MM.1S (cell line): ENCODE measurements at regions not wholly inside any gene's neighbourhood (a gene's known extent, or its start where the extent isn't known, plus 50 kb on each side); places are given as distances from the start of the nearest gene placed in this dataset.

ENCODE experiments used
- DNase-seq: peaks from one replicate; pipeline ENCODE4 v3.0.0-alpha.2; 2015
- H2AFZ ChIP-seq: fragments of 300-600 bp; sonication (generic); 2 replicates; pipeline ENCODE4 v1.6.0; 2016; ENCODE audit warnings: antibody characterized with exemption, low read length
- H3F3A ChIP-seq: fragments of 300-600 bp; sonication (generic); 2 replicates; pipeline ENCODE4 v1.6.1; 2016; ENCODE audit warnings: mild to moderate bottlenecking, antibody characterized with exemption, low read length, moderate library complexity, mixed read lengths; ENCODE audit not compliant: insufficient read depth
- H3K27ac ChIP-seq: fragments of 300-600 bp; sonication (generic); 2 replicates; pipeline ENCODE4 v1.5.1; 2016; ENCODE audit warnings: mild to moderate bottlenecking, low read length
- H3K27me3 ChIP-seq: fragments of 300-600 bp; sonication (generic); replicated peaks from 2 replicates; pipeline ENCODE4 v1.6.0; 2016; ENCODE audit warnings: low read length; ENCODE audit not compliant: insufficient read depth
- H3K36me3 ChIP-seq: fragments of 300-600 bp; sonication (generic); replicated peaks from 2 replicates; pipeline ENCODE4 v1.6.1; 2016; ENCODE audit warnings: mild to moderate bottlenecking, low read length, mixed read lengths; ENCODE audit not compliant: insufficient read depth
- H3K4me1 ChIP-seq: fragments of 300-600 bp; sonication (generic); 2 replicates; pipeline ENCODE4 v1.6.1; 2016; ENCODE audit warnings: low read length, mixed read lengths
- H3K4me2 ChIP-seq: fragments of 300-600 bp; sonication (generic); 2 replicates; pipeline ENCODE4 v1.6.0; 2016; ENCODE audit warnings: low read depth, low read length
- H3K4me3 ChIP-seq: fragments of 300-600 bp; sonication (generic); 2 replicates; pipeline ENCODE4 v1.5.1; 2016; ENCODE audit warnings: low read length, mixed read lengths
- H3K79me2 ChIP-seq: fragments of 300-600 bp; sonication (generic); 2 replicates; pipeline ENCODE4 v1.6.1; 2016; ENCODE audit warnings: mixed run types, low read length, mixed read lengths
- H3K9ac ChIP-seq: fragments of 300-600 bp; sonication (generic); 2 replicates; pipeline ENCODE4 v1.6.1; 2016; ENCODE audit warnings: low read length, mixed read lengths
- H3K9me2 ChIP-seq: fragments of 300-600 bp; sonication (generic); replicated peaks from 2 replicates; pipeline ENCODE4 v1.6.1; 2016; ENCODE audit warnings: mild to moderate bottlenecking, low read length, mixed read lengths; ENCODE audit not compliant: insufficient read depth
- H3K9me3 ChIP-seq: fragments of 300-600 bp; sonication (generic); replicated peaks from 2 replicates; pipeline ENCODE4 v1.6.1; 2016; ENCODE audit warnings: mild to moderate bottlenecking, low read length, mixed read lengths; ENCODE audit not compliant: insufficient read depth
- H4K20me1 ChIP-seq: fragments of 300-600 bp; sonication (generic); 2 replicates; pipeline ENCODE4 v1.6.1; 2016; ENCODE audit warnings: mild to moderate bottlenecking, low read length, moderate library complexity, mixed read lengths; ENCODE audit not compliant: insufficient read depth
- CTCF ChIP-seq: fragments of 300-600 bp; sonication (generic); IDR thresholded peaks from 2 replicates; pipeline ENCODE4 v1.5.1; 2016; ENCODE audit warnings: antibody characterized with exemption, low read length, mixed read lengths
- EZH2 ChIP-seq: fragments of 300-600 bp; sonication (generic); optimal IDR thresholded peaks from 2 replicates; pipeline ENCODE3; 2017; ENCODE audit warnings: low read depth, mild to moderate bottlenecking, antibody characterized with exemption, low read length, mixed read lengths
- EZH2phosphoT487 ChIP-seq: fragments of 300-600 bp; sonication (generic); IDR thresholded peaks from 2 replicates; pipeline ENCODE4 v1.6.1; 2018; ENCODE audit warnings: antibody characterized with exemption, low read length

GRCh38 chr14:97924922-97925613 lies 1127.9 kb downstream of the VRK1 start:
- Histone ChIP-seq H3K9me2 (no peaks in the 10 kb centered on the region), H2AFZ (no peak overlapping the region), H3K4me2 (no peak overlapping the region), H3K9me3 (no peaks in the 10 kb centered on the region), H4K20me1 (no peaks in the 10 kb centered on the region), H3K36me3 (no peaks in the 10 kb centered on the region), H3K79me2 (no peaks in the 10 kb centered on the region), H3K4me3 (no peak overlapping the region), H3K27ac (no peak overlapping the region), H3F3A (no peaks in the 10 kb centered on the region), H3K9ac (no peak overlapping the region), H3K4me1 (no peaks in the 10 kb centered on the region), H3K27me3 (no peaks in the 10 kb centered on the region)
- TF ChIP-seq CTCF = no peak
- TF ChIP-seq EZH2phosphoT487 = no peak
- no peak for TF ChIP-seq EZH2
- DNase-seq = no peak

- DNase-seq = no peak
Measured at GRCh38 chr14:97930166-97930565, 1133.0 kb downstream of the VRK1 start.

GRCh38 chr14:97931273-97931672 lies 1134.1 kb downstream of the VRK1 start:
- Histone ChIP-seq H3K79me2 (no peaks in the 10 kb centered on the region), H3K27me3 (no peaks in the 10 kb centered on the region), H3F3A (no peaks in the 10 kb centered on the region), H3K36me3 (no peaks in the 10 kb centered on the region), H3K9me2 (no peaks in the 10 kb centered on the region), H3K27ac (no peak overlapping the region), H3K4me2 (no peak overlapping the region), H3K9me3 (no peaks in the 10 kb centered on the region), H3K4me1 (no peaks in the 10 kb centered on the region), H2AFZ (no peak overlapping the region), H4K20me1 (no peaks in the 10 kb centered on the region), H3K4me3 (no peak overlapping the region), H3K9ac (no peak overlapping the region)
- no peak for TF ChIP-seq EZH2phosphoT487
- TF ChIP-seq EZH2 = no peak
- TF ChIP-seq CTCF = no peak
- no peak for DNase-seq

More at GRCh38 chr14:97930166-97930565, 1133.0 kb downstream of the VRK1 start:
- Histone ChIP-seq H3K27ac (no peak overlapping the region), H3K27me3 (no peaks in the 10 kb centered on the region), H3K79me2 (no peaks in the 10 kb centered on the region), H3K9me2 (no peaks in the 10 kb centered on the region), H3K9ac (no peak overlapping the region), H3K9me3 (no peaks in the 10 kb centered on the region), H4K20me1 (no peaks in the 10 kb centered on the region), H3K4me2 (no peak overlapping the region), H3K4me1 (no peaks in the 10 kb centered on the region), H3F3A (no peaks in the 10 kb centered on the region), H3K36me3 (no peaks in the 10 kb centered on the region), H3K4me3 (no peak overlapping the region), H2AFZ (no peak overlapping the region)
- TF ChIP-seq EZH2 = no peak
- TF ChIP-seq CTCF = no peak
- TF ChIP-seq EZH2phosphoT487 = no peak
